ENCODE measurements at regions not wholly inside any gene's neighbourhood (a gene's known extent, or its start where the extent isn't known, plus 50 kb on each side); places are given as distances from the start of the nearest gene placed in this dataset.

DNA sequence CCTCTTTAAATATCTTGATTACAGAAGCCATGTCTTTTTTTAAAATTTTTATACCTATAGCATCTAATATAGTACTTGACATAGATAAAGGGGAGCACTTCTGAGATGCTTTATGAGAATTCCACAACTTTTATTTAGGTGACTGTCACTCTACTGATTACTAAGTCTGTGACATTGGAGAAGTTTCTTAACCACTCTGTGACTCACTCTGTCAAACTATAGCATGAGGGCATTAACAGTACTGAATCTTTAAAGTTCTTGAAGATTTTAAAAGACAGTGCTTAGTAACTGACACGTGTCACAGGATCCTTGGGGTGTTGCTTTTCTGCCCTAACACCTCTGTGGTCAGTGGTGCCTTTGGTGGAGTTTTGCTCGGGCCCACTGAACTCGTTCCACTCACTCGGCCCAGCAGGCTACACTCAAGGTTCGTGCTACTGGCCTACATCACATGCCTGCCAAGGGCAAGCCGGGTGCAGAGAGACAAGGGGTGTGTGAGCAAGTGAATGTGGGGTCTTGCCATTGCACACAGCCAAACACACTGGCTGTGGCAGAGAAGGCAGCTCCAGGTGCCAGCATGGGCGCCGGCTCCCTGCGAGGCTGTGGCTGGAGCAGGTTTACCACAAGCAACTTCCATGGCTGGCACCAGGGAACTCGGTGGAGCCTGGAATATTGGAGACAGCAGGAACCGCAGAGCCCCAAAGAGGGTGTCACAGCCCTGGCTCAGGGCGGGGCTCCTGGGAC, 734.0 kb upstream of the CDH7 start:
- Histone ChIP-seq H3K4me2 (ENCODE audit: low read length) (no peak overlapping the region), H3K9me2 (replicated peaks; ENCODE audit: control insufficient read depth, low read length) (no peaks in the 10 kb centered on the region), H3K4me1 (ENCODE audit: control insufficient read depth, low read length) (no peaks in the 10 kb centered on the region), H3K36me3 (ENCODE audit: control insufficient read depth, low read length) (no peaks in the 10 kb centered on the region), H4K20me1 (ENCODE audit: control insufficient read depth, insufficient read depth, low read depth, low read length) (no peaks in the 10 kb centered on the region), H3K79me2 (ENCODE audit: control insufficient read depth, low read length) (no peaks in the 10 kb centered on the region), H3K9me3 (ENCODE audit: control insufficient read depth, insufficient read depth, low read length) (no peaks in the 10 kb centered on the region), H3K4me3 (ENCODE audit: low read length) (no peak overlapping the region), H3F3A (ENCODE audit: control insufficient read depth, insufficient read depth) (no peaks in the 10 kb centered on the region), H3K27ac (ENCODE audit: low read depth, low read length) (no peak overlapping the region), H3K27me3 (ENCODE audit: control insufficient read depth, low read length) (no peaks in the 10 kb centered on the region)
- no peak for TF ChIP-seq EZH2phosphoT487 (IDR thresholded peaks at IDR 0.05; ENCODE audit: borderline replicate concordance, low read length)
- TF ChIP-seq, protein P1, sequence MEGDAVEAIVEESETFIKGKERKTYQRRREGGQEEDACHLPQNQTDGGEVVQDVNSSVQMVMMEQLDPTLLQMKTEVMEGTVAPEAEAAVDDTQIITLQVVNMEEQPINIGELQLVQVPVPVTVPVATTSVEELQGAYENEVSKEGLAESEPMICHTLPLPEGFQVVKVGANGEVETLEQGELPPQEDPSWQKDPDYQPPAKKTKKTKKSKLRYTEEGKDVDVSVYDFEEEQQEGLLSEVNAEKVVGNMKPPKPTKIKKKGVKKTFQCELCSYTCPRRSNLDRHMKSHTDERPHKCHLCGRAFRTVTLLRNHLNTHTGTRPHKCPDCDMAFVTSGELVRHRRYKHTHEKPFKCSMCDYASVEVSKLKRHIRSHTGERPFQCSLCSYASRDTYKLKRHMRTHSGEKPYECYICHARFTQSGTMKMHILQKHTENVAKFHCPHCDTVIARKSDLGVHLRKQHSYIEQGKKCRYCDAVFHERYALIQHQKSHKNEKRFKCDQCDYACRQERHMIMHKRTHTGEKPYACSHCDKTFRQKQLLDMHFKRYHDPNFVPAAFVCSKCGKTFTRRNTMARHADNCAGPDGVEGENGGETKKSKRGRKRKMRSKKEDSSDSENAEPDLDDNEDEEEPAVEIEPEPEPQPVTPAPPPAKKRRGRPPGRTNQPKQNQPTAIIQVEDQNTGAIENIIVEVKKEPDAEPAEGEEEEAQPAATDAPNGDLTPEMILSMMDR (IDR thresholded peaks at IDR 0.05; ENCODE audit: low read depth, low read length, poor library complexity, severe bottlenecking), result no peak

DNA sequence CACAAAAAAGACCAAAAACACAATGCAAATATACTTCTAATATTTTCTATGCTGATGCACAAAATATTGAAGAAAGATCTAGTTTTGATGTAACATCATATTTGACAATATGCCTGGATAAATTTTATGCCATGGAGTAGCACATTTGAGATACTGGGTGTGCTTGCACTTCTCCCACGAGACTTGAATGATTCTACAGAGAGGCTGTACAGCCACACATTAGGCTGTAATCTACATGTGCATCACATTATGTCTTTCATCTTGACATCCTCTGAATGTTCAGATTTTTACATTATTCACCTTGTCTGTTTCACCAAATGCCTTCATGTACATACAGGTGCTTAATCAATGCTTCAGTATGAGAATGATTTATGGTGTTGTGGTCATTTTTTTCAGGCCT, 756.4 kb upstream of the CDH7 start:
- H3K4me2 ChIP-seq (ENCODE audit: low read length), result no peak overlapping the region

DNA sequence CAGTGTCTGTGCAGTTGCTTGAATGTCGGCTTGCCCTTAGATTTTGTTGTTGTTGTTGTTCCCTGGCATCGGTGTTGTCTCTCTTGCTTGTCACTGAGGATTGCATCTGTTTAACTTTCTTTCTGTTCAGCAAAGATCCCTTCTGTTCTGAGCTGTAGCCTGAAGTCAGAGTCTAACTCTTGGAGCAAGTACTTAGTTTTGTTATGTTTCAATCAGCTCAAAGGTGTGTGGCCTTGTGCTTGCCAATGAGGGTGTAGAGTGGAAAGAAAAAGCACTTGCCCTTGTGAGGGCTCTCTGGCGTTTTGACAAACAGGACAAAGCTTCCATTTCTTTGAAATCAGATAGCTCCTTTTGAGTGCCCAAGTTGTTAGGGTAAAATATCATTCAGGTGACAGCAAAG, 757.1 kb upstream of the CDH7 start:
- H3K36me3 ChIP-seq (ENCODE audit: control insufficient read depth, low read length), result no peaks in the 10 kb centered on the region
- TF ChIP-seq, protein P1 (IDR thresholded peaks at IDR 0.05; ENCODE audit: low read depth, low read length, poor library complexity, severe bottlenecking), result no peak
- no peak for TF ChIP-seq EZH2phosphoT487 (IDR thresholded peaks at IDR 0.05; ENCODE audit: borderline replicate concordance, low read length)
- no peaks in the 10 kb centered on the region for H3K79me2 ChIP-seq (ENCODE audit: control insufficient read depth, low read length)
- no peaks in the 10 kb centered on the region for H3K4me1 ChIP-seq (ENCODE audit: control insufficient read depth, low read length)
- no peaks in the 10 kb centered on the region for H3K9me2 ChIP-seq (replicated peaks; ENCODE audit: control insufficient read depth, low read length)
- no peaks in the 10 kb centered on the region for H3K9me3 ChIP-seq (ENCODE audit: control insufficient read depth, insufficient read depth, low read length)
- no peak overlapping the region for H3K4me2 ChIP-seq (ENCODE audit: low read length)
- H4K20me1 ChIP-seq (ENCODE audit: control insufficient read depth, insufficient read depth, low read depth, low read length), result no peaks in the 10 kb centered on the region
- H3F3A ChIP-seq (ENCODE audit: control insufficient read depth, insufficient read depth), result no peaks in the 10 kb centered on the region
- no peak overlapping the region for H3K4me3 ChIP-seq (ENCODE audit: low read length)
- H3K27ac ChIP-seq (ENCODE audit: low read depth, low read length), result no peak overlapping the region
- no peaks in the 10 kb centered on the region for H3K27me3 ChIP-seq (ENCODE audit: control insufficient read depth, low read length)

More for the DNA sequence above, 756.4 kb upstream of the CDH7 start:
- no peaks in the 10 kb centered on the region for H3K9me2 ChIP-seq (replicated peaks; ENCODE audit: control insufficient read depth, low read length)
- H3K27me3 ChIP-seq (ENCODE audit: control insufficient read depth, low read length), result no peaks in the 10 kb centered on the region
- TF ChIP-seq EZH2phosphoT487 (IDR thresholded peaks at IDR 0.05; ENCODE audit: borderline replicate concordance, low read length), result no peak
- TF ChIP-seq, protein P1 (IDR thresholded peaks at IDR 0.05; ENCODE audit: low read depth, low read length, poor library complexity, severe bottlenecking), result no peak
- no peaks in the 10 kb centered on the region for H3K9me3 ChIP-seq (ENCODE audit: control insufficient read depth, insufficient read depth, low read length)
- H3K79me2 ChIP-seq (ENCODE audit: control insufficient read depth, low read length), result no peaks in the 10 kb centered on the region
- no peaks in the 10 kb centered on the region for H3F3A ChIP-seq (ENCODE audit: control insufficient read depth, insufficient read depth)
- no peaks in the 10 kb centered on the region for H3K36me3 ChIP-seq (ENCODE audit: control insufficient read depth, low read length)
- H3K4me1 ChIP-seq (ENCODE audit: control insufficient read depth, low read length), result no peaks in the 10 kb centered on the region
- no peaks in the 10 kb centered on the region for H4K20me1 ChIP-seq (ENCODE audit: control insufficient read depth, insufficient read depth, low read depth, low read length)
- no peak overlapping the region for H3K4me3 ChIP-seq (ENCODE audit: low read length)
- no peak overlapping the region for H3K27ac ChIP-seq (ENCODE audit: low read depth, low read length)
